GM19193 (cell line): ENCODE measurements at regions not wholly inside any gene's neighbourhood (a gene's known extent, or its start where the extent isn't known, plus 50 kb on each side); places are given as distances from the start of the nearest gene placed in this dataset.

Source experiments
- POLR2A ChIP-seq: IDR thresholded peaks from 4 replicates; pipeline ENCODE4 v1.6.1; 2011; ENCODE audit not compliant: insufficient read depth, insufficient read length; ENCODE audit errors: extremely low read depth

GRCh38 chr1:34685225-34685624 lies 69.6 kb upstream of the GJB5 start:
- TF ChIP-seq POLR2A: no peak

DNA sequence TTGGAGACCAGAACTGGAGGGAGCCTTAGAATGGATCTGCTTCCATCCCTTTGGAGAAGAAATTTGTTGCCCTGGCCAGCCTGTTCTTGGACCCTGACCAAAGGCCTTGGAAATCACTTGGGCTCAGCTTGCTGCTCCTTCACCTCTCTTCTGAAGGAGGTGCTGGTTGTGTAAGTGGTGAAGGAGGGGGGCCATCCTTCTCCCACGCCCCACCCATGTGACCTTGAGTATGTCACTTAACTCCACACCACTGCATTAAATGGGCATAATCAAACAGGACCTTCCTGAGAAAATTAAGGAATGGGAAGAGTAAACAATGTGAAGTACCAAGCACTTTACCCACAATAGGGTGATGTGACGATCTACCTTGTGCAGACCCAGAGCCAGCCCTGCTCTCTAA lies 68.3 kb upstream of the GJB5 start:
- TF ChIP-seq POLR2A: no peak

DNA sequence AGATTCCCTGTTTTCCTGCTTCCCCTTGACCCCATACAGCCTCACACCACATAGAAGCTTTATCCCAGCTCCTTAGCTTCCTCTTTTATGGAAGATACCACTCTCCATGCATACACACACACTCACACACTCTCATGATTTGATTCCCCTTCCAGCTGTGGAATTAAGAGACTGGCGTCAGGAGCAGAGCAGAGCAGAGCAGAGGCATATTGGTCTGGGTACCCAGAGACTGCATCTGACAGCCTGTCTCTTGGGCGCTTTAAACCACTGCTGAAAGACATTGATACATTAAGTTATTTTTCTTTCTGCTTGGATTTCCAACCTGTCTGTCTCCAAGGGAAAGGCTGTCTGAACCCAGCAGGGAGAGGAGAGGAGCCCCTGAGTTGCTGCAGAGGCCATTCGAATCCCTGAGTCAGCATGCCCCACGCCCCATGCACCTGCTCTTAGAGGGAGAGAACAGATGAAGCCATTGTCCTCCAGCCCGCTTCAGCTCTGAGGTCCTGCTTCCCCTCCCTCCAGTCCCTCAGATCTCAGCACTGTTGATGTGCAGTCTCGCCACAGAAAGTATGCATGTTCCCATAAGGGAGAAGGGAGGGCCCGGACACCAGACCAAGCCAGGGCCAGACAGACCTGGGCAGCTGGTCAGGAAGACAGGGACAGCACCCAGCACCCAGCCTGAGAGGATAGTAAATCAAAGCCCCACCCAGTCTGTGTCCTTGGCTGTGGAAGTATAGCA lies 66.7 kb upstream of the GJB5 start:
- TF ChIP-seq POLR2A: no peak

DNA sequence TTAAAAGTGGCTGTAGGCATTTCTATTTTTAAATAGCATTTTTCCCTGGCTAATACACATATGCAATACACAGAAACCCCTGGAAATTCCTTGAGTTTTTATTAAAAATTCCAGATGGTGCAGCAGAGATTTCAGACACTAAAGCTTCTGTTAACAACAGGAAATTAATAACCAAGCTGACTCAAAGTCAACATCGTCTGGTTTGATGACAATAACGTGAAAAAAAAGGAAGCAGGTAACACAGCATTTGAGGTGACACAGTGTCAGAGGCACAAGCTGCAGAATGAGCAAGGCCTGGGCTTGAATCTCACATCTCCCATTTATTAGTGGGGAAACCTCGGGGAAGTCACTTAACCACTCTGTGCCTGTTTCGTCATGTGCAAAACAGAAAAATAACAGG lies 64.6 kb upstream of the GJB5 start:
- no peak for TF ChIP-seq POLR2A

- no peak for TF ChIP-seq POLR2A
Observed at GRCh38 chr1:34693081-34693480, 61.8 kb upstream of the GJB5 start.

GRCh38 chr1:34694383-34694782 lies 60.5 kb upstream of the GJB5 start:
- no peak for TF ChIP-seq POLR2A

GRCh38 chr1:34695580-34695979 lies 59.3 kb upstream of the GJB5 start:
- no peak for TF ChIP-seq POLR2A

GRCh38 chr1:34696230-34696629 lies 58.6 kb upstream of the GJB5 start:
- no peak for TF ChIP-seq POLR2A

DNA sequence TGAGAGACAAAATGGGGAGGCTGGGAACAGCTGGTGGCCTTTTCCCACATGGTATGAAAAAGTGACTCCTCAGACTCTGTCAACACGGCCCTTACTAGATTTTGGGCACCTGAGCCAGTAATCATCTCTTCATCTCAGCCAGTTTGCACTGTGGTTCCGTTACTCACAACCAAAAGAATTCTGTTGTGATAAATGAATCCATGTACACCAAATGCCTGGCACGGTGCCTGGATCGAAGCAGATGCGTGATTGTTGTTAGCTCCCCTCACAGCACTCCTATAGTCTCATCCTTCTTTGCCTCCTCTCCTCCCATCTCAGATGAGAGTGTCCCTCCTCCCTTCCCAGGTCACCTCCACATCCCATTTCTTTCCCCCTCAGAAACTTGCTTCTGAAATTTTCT lies 57.9 kb upstream of the GJB5 start:
- no peak for TF ChIP-seq POLR2A

DNA sequence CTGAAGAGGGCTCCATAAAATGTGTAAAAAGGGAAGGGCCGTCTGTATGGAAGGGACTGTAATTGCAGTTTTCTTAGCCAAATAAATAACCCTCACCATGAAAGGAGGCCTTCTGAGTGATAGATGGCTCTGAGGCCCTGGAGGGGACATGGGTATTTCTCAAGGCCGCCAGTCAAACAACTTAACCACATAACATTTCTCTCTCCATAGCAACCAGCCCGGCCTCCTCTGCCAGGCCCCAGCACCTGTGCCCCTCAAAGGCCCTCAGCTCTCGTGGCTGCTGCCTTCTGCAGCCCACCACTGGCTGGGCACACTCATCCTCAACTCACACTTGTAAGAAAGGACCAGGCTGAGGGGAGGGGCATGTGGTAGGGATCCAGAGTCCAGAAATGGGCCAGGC lies 57.0 kb upstream of the GJB5 start:
- no peak for TF ChIP-seq POLR2A

DNA sequence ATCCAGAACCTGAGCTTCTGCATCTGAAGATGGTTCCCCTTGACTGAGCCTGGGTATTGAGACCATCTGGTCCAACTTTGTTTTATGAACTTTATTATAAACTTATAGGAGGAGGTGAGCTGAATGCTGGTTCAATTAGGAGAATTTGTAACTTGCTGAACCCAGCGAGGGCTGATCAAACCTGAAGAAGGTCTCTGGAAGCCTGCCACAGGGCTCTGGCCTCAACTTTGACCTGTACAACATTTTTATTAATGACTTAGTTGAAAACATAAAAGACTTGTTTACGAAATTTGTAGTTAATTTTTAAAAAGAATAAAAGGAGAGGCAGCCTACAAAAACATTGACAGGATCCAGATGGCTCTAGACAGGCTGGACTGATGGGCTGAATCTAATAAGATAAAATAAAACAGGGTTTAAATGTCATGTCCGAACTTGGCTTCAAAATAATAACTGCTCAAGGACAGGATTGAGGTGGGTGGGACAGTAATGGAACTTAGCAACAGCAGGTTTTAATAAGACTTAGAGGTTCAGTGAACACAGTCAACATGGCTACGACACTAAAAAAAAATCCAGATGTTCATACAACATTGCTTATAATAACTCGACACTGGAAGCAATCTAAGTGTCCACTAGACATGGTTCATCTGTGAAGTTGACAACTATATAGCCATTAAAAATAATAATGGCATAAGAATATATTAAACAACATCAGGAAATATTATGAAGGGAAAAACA lies 53.4 kb upstream of the GJB5 start:
- TF ChIP-seq POLR2A: no peak
